ENCODE measurements at regions not wholly inside any gene's neighbourhood (a gene's known extent, or its start where the extent isn't known, plus 50 kb on each side); places are given as distances from the start of the nearest gene placed in this dataset.

DNA sequence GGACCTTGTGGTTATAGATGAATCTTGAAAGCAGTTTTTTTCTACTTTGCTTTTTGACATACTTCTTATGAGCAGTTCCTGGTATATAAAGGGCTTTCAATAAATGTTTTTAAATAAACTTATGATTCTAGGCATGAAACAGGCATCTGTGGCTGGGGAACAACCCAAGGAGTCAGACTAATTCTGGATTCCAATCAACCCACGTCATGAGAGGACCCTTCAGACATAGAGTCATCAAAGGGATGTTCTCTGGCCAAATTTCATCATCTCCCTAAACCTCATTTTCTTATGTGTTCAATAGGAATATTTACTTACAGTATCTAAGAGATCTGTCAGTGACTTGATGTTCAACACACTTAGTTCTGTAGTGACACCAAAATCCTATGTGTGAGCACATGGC lies 243.8 kb upstream of the ZNF462 start:
- intact Hi-C loops (cut with DNase I) = no loop called here
- Histone ChIP-seq H3K9ac (ENCODE audit: low read length in 3 of 3) (no peak overlapping the region), H3K4me3 (ENCODE audit: low read length in 3 of 3) (no peak overlapping the region), H3K27ac (ENCODE audit: low read depth in 2 of 2, low read length in 2 of 2) (no peak overlapping the region), H3K36me3 (ENCODE audit: control insufficient read depth in 2 of 3, insufficient read depth in 3 of 3, low read length in 3 of 3) (no peaks in the 10 kb centered on the region), H3K27me3 (ENCODE audit: control insufficient read depth, insufficient read depth, low read length) (no peaks in the 10 kb centered on the region), H3K9me3 (ENCODE audit: control insufficient read depth in 2 of 3, insufficient read depth in 1 of 3, low read length in 3 of 3) (no peaks in the 10 kb centered on the region), H3K4me1 (ENCODE audit: control insufficient read depth in 2 of 3, insufficient read depth in 2 of 3, low read depth in 1 of 3, low read length in 3 of 3) (no peaks in the 10 kb centered on the region)
- FAIRE-seq (no peak), DNase-seq (no peak)
- TF ChIP-seq, protein P1, sequence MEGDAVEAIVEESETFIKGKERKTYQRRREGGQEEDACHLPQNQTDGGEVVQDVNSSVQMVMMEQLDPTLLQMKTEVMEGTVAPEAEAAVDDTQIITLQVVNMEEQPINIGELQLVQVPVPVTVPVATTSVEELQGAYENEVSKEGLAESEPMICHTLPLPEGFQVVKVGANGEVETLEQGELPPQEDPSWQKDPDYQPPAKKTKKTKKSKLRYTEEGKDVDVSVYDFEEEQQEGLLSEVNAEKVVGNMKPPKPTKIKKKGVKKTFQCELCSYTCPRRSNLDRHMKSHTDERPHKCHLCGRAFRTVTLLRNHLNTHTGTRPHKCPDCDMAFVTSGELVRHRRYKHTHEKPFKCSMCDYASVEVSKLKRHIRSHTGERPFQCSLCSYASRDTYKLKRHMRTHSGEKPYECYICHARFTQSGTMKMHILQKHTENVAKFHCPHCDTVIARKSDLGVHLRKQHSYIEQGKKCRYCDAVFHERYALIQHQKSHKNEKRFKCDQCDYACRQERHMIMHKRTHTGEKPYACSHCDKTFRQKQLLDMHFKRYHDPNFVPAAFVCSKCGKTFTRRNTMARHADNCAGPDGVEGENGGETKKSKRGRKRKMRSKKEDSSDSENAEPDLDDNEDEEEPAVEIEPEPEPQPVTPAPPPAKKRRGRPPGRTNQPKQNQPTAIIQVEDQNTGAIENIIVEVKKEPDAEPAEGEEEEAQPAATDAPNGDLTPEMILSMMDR (IDR thresholded peaks at IDR 0.05; ENCODE audit: borderline replicate concordance, extremely low read depth, insufficient read depth) = no peak

DNA sequence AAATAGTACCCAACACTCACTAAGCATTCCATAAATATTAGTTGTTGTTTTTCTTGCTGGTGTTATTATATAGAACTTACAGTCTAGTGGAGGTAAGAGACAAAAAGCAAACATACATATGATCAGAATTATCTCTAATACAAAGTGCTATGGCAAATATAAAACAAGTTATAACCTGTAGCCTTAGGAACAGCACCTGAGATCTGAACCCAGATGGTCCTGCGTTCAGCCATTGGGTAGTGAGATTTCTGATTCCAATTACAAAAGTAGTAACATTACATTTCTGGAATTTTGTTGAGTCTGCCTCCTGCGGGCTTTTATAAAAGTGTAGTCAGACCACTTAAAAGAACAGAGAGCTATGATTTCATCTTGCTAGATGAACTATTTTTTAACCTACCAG lies 242.9 kb upstream of the ZNF462 start:
- DNase-seq (no peak), FAIRE-seq (no peak)
- H3K27me3 ChIP-seq (ENCODE audit: control insufficient read depth, insufficient read depth, low read length) = no peaks in the 10 kb centered on the region
- TF ChIP-seq, protein P1 (IDR thresholded peaks at IDR 0.05; ENCODE audit: borderline replicate concordance, extremely low read depth, insufficient read depth) = no peak
- H3K4me3 ChIP-seq (ENCODE audit: low read length in 3 of 3) = no peak overlapping the region
- H3K36me3 ChIP-seq (ENCODE audit: control insufficient read depth in 2 of 3, insufficient read depth in 3 of 3, low read length in 3 of 3) = no peaks in the 10 kb centered on the region
- no peaks in the 10 kb centered on the region for H3K9me3 ChIP-seq (ENCODE audit: control insufficient read depth in 2 of 3, insufficient read depth in 1 of 3, low read length in 3 of 3)
- no peak overlapping the region for H3K27ac ChIP-seq (ENCODE audit: low read depth in 2 of 2, low read length in 2 of 2)
- H3K4me1 ChIP-seq (ENCODE audit: control insufficient read depth in 2 of 3, insufficient read depth in 2 of 3, low read depth in 1 of 3, low read length in 3 of 3) = no peaks in the 10 kb centered on the region
- no peak overlapping the region for H3K9ac ChIP-seq (ENCODE audit: low read length in 3 of 3)
- intact Hi-C loops (cut with DNase I) = no loop called here

DNA sequence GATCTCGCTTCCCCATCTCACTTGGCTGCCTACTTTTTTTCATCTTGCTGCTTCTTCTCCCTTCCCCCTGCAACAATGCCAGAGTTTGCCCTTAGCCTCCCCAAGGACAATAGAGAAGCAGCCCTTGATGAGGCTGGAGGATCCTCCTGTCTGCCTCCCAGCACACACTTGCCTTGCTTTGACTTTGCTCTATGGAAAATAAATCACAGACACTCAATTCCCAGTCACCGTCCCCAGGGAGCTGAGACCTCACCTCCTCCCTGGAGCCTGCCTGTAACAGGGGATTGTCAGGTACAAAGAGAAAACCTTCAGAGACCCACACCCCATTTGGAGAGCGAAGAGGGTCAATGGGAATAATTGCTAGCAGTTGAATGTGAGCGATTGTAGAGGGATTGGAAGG lies 242.1 kb upstream of the ZNF462 start:
- intact Hi-C loops (cut with DNase I) = no loop called here
- no peak for DNase-seq
- no peak for FAIRE-seq

More for the DNA sequence above, 242.1 kb upstream of the ZNF462 start:
- no peak overlapping the region for H3K9ac ChIP-seq (ENCODE audit: low read length in 3 of 3)
- H3K36me3 ChIP-seq (ENCODE audit: control insufficient read depth in 2 of 3, insufficient read depth in 3 of 3, low read length in 3 of 3) = no peaks in the 10 kb centered on the region
- TF ChIP-seq, protein P1 (IDR thresholded peaks at IDR 0.05; ENCODE audit: borderline replicate concordance, extremely low read depth, insufficient read depth) = no peak
- no peaks in the 10 kb centered on the region for H3K27me3 ChIP-seq (ENCODE audit: control insufficient read depth, insufficient read depth, low read length)
- no peak overlapping the region for H3K27ac ChIP-seq (ENCODE audit: low read depth in 2 of 2, low read length in 2 of 2)
- no peaks in the 10 kb centered on the region for H3K9me3 ChIP-seq (ENCODE audit: control insufficient read depth in 2 of 3, insufficient read depth in 1 of 3, low read length in 3 of 3)
- H3K4me3 ChIP-seq (ENCODE audit: low read length in 3 of 3) = no peak overlapping the region
- no peaks in the 10 kb centered on the region for H3K4me1 ChIP-seq (ENCODE audit: control insufficient read depth in 2 of 3, insufficient read depth in 2 of 3, low read depth in 1 of 3, low read length in 3 of 3)

All from kidney (tissue), 13 donors.